RWPE1 (cell line): ENCODE measurements at regions not wholly inside any gene's neighbourhood (a gene's known extent, or its start where the extent isn't known, plus 50 kb on each side); places are given as distances from the start of the nearest gene placed in this dataset.

Experiments
- CTCF ChIA-PET: fragments of 350-600 bp; sonication (Branson Sonifier 250); formaldehyde crosslinking; extraction: SDS; loops from one replicate; lab custom pipeline; 2021; lab: Yijun Ruan, JAX
- POLR2A ChIA-PET: fragments of 400-600 bp; formaldehyde crosslinking; extraction: SDS; loops from one replicate; lab custom pipeline; 2020; ENCODE audit warnings: antibody characterized with exemption; ENCODE audit not compliant: low non-redundant PET; lab: Yijun Ruan, JAX
- DNase-seq: peaks from one replicate; pipeline ENCODE4 v3.0.0; 2012; ENCODE audit warnings: low spot score
- H3K27ac ChIP-seq: fragments of 450-650 bp; 2 replicates; pipeline ENCODE4 v1.5.1; 2017
- TF ChIP-seq, protein P1 (sequence below): fragments of 450-650 bp; conservative IDR thresholded peaks from 2 replicates; pipeline ENCODE4 v1.5.1; 2017; ENCODE audit warnings: low read depth, mild to moderate bottlenecking

DNA sequence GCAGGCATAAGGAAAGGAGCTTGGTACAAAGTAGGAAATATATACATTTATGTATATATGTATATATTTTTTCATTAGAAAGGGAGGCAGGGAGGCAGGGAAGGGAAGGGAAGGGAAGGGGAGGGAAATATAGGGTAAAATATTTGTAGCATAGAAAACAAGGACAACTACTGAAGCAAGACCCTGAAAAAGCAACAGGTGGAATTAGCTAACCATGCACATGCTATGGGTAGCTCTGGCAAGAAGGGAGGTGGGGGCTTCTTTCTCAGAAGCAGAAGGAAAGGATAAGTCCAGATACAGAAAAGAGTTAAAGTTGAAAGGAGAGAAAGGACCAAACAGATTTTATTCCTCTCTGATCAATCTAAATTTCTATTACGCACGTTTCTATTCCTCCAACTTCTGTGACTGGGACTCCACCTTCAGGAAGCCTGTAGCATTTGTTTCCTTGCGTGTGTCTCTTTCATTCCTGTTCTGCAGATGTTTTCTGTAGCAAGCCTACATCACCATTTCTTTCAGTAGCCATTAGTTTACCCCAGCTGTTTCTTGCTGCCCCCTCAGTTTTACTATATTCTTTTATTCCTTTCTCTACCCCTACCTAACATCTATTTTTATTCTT, 82.9 kb downstream of the OR13H1 start:
- ChIA-PET CTCF (no interaction called here), POLR2A (no interaction called here)
- H3K27ac ChIP-seq = no peak overlapping the region
- no peak for DNase-seq
- TF ChIP-seq, protein P1, sequence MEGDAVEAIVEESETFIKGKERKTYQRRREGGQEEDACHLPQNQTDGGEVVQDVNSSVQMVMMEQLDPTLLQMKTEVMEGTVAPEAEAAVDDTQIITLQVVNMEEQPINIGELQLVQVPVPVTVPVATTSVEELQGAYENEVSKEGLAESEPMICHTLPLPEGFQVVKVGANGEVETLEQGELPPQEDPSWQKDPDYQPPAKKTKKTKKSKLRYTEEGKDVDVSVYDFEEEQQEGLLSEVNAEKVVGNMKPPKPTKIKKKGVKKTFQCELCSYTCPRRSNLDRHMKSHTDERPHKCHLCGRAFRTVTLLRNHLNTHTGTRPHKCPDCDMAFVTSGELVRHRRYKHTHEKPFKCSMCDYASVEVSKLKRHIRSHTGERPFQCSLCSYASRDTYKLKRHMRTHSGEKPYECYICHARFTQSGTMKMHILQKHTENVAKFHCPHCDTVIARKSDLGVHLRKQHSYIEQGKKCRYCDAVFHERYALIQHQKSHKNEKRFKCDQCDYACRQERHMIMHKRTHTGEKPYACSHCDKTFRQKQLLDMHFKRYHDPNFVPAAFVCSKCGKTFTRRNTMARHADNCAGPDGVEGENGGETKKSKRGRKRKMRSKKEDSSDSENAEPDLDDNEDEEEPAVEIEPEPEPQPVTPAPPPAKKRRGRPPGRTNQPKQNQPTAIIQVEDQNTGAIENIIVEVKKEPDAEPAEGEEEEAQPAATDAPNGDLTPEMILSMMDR = no peak

DNA sequence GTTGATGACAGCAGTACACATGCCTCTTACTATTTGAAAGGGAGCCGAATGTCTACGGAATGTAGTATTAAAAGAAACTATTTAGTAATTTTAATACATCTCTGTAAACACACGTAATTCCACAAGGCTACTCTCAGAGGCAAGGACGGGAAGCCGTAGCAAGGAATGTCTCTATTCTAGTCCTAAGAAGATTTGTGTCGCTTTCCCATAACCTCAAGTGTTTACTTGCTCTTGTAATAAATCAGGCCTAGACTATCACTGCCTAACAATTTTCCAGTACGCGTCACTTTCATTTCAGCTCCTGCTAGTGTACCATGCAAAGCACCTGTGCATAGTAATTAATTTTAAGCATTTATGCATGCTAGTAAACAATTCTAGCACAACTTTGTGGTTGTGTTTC, 86.7 kb downstream of the OR13H1 start:
- DNase-seq = no peak
- H3K27ac ChIP-seq = no peak overlapping the region
- POLR2A ChIA-PET = no interaction called here
- CTCF ChIA-PET = no interaction called here
- TF ChIP-seq, protein P1 = no peak

DNA sequence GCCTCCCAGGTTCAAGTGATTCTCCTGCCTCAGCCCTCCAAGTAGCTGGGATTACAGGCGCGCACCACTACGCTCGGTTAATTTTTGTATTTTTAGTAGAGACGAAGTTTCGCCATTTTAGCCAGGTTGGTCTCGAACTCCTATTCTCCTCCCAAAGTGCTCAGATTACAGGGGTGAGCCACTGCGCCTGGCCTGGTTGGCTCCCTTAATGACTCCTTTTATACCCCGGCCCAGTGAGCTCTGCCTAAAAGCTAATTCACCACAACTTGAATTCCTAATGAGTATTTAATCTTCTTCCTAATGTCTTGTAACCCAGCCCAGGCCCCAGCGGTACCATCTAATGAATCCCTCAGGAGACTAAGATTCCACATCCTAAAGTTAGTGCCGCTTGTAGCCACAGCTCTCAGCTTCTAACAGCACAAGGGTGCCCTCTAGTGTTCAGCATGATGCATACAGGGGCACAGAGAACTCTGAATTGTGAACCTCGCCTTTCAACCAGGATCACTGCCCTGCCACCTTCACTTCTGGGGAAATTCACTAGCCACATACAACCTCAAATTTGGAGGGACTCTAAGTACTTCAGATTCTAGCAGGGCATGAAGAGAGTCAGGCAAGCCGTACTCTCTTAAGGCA, 89.5 kb downstream of the OR13H1 start:
- ChIA-PET CTCF (interaction anchor here (0.5 to 1.0 kb wide), 3 partner anchors 370 to 656 kb away, joined by 3 read pairs; no protein-coding TSS in a partner anchor), POLR2A (no interaction called here)
- no peak overlapping the region for H3K27ac ChIP-seq
- TF ChIP-seq, protein P1 = peak; percentile 65
- DNase-seq = peak; percentile 12

DNA sequence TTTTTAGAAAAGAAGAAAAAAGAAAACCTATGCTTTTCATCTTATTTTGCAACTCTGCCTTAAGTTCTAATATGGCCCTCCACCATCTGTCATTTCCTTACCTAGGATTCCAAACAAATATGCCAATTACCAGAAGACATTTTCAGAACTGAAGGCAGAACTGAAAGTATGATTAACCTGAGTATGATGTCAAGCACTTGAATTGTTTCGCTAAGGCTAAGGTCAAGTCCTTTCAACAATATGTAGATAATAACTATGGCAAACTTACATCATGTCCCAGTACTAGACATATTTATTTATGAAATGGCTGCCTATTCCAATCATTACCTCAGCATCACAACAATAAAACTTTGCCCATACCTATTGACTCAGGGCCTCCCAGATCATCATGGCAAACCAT, 91.0 kb downstream of the OR13H1 start:
- TF ChIP-seq, protein P1 = no peak
- no peak overlapping the region for H3K27ac ChIP-seq
- POLR2A ChIA-PET = no interaction called here
- DNase-seq = no peak
- CTCF ChIA-PET = no interaction called here

DNA sequence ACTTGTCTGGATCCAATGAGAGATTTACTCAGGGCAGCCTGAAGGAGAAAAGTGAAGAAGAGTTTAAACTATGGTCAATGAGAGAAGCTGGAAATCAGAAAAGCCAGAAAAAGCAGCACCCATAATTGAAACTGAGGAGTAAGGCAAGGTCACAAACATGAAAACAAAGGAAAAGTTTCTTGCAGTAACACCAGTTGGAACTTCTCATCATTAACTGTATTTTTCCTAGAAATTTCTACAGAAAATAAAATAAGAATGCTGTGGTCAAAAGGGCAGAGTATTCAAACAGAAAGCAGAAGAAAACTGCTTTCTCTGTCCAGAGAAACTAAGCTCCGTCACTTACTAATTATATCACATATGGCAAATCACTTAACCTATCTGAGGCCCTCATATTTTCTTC, 102.2 kb downstream of the OR13H1 start:
- TF ChIP-seq, protein P1 = no peak

DNA sequence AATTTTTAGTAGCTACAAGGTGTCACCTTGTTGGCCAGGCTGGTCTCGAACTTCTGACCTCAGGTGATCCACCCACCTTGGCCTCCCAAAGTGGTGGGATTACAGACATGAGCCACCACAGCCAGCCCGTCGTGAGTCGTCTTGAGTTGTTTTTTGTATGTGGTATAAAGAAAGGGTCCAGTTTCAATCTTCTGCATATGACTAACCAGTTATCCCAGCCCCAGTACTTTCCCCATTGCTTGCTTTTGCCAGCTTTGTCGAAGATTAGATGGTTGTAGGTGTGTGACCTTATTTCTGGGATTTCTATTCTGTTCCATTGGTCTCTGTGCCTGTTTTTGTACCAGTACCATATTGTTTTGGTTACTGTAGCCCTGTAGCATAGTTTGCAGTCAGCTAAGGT, 105.9 kb downstream of the OR13H1 start:
- CTCF ChIA-PET = no interaction called here
- TF ChIP-seq, protein P1 = no peak
- no peak for DNase-seq
- POLR2A ChIA-PET = no interaction called here
- H3K27ac ChIP-seq = no peak overlapping the region

More for the DNA sequence above, 102.2 kb downstream of the OR13H1 start:
- CTCF ChIA-PET = no interaction called here
- no peak for DNase-seq
- POLR2A ChIA-PET = no interaction called here
- no peak overlapping the region for H3K27ac ChIP-seq
